Cardiac muscle cell (in vitro differentiated cells and primary cell): ENCODE measurements at regions not wholly inside any gene's neighbourhood (a gene's known extent, or its start where the extent isn't known, plus 50 kb on each side); places are given as distances from the start of the nearest gene placed in this dataset.

Experiments
- DNase-seq, 2 donors: peaks; one replicate each; pipeline versions ENCODE4 v3.0.0 to v3.0.0-alpha.2; 2010 to 2017; ENCODE audit warnings: low read depth in 1 of 2, low spot score in 1 of 2
- H3K27ac ChIP-seq: fragments of 200-600 bp; sonication (generic); 2 replicates; pipeline ENCODE4 v1.5.1; 2016
- H3K27me3 ChIP-seq: fragments of 200-600 bp; sonication (generic); 2 replicates; pipeline ENCODE4 v1.6.0; 2016; ENCODE audit warnings: control low read depth
- H3K36me3 ChIP-seq: fragments of 200-600 bp; sonication (generic); 2 replicates; pipeline ENCODE4 v1.5.1; 2016; ENCODE audit warnings: control low read depth
- H3K4me1 ChIP-seq: fragments of 200-600 bp; sonication (generic); 2 replicates; pipeline ENCODE4 v1.8.1; 2017; ENCODE audit warnings: low read depth, mild to moderate bottlenecking, mixed run types
- H3K4me3 ChIP-seq: fragments of 200-600 bp; sonication (generic); 2 replicates; pipeline ENCODE4 v1.5.1; 2016; ENCODE audit warnings: mild to moderate bottlenecking
- H3K9me3 ChIP-seq: fragments of 200-600 bp; sonication (generic); 2 replicates; pipeline ENCODE4 v1.5.1; 2017; ENCODE audit warnings: low read depth, mild to moderate bottlenecking, control low read depth
- CTCF ChIP-seq: IDR thresholded peaks from 2 replicates; pipeline ENCODE4 v1.5.1; 2012; ENCODE audit warnings: low read depth, mild to moderate bottlenecking, low read length

GRCh38 chr1:30038134-30039025, 685.0 kb downstream of the MATN1 start:
- no peaks in the 10 kb centered on the region for H3K4me1 ChIP-seq
- no peaks in the 10 kb centered on the region for H3K36me3 ChIP-seq
- H3K9me3 ChIP-seq, result no peaks in the 10 kb centered on the region
- H3K4me3 ChIP-seq, result no peak overlapping the region
- H3K27ac ChIP-seq, result no peak overlapping the region
- no peaks in the 10 kb centered on the region for H3K27me3 ChIP-seq
- no peak for DNase-seq
- no peak for TF ChIP-seq CTCF

GRCh38 chr1:30037251-30038118, 685.9 kb downstream of the MATN1 start:
- no peak for TF ChIP-seq CTCF
- H3K36me3 ChIP-seq, result no peaks in the 10 kb centered on the region
- no peak for DNase-seq

GRCh38 chr1:30036666-30037065, 686.7 kb downstream of the MATN1 start:
- no peaks in the 10 kb centered on the region for H3K4me1 ChIP-seq
- no peaks in the 10 kb centered on the region for H3K9me3 ChIP-seq
- H3K36me3 ChIP-seq, result no peaks in the 10 kb centered on the region
- no peak for TF ChIP-seq CTCF
- no peak for DNase-seq
- H3K27ac ChIP-seq, result no peak overlapping the region
- H3K27me3 ChIP-seq, result no peaks in the 10 kb centered on the region
- H3K4me3 ChIP-seq, result no peak overlapping the region

More at GRCh38 chr1:30037251-30038118, 685.9 kb downstream of the MATN1 start:
- no peak overlapping the region for H3K27ac ChIP-seq
- no peak overlapping the region for H3K4me3 ChIP-seq
- no peaks in the 10 kb centered on the region for H3K4me1 ChIP-seq
- H3K9me3 ChIP-seq, result no peaks in the 10 kb centered on the region
- H3K27me3 ChIP-seq, result no peaks in the 10 kb centered on the region

DNA sequence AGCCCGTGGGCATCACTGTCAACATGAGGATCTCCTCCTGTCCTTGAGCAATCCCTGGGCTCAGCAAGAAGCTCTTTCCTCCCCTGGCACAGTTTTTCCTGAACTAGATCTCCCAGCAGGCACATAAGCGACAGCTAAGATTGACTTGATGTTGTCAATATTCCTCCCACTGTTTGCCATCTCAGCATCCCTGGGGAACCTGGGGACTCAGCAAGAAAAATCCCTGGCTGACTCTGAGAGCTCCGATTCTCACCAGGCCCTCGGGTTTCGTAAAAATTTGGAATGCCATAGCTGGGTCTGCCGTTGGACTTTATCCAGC, 687.2 kb downstream of the MATN1 start:
- H3K4me3 ChIP-seq, result no peak overlapping the region
- H3K9me3 ChIP-seq, result no peaks in the 10 kb centered on the region
- H3K36me3 ChIP-seq, result no peaks in the 10 kb centered on the region
- no peaks in the 10 kb centered on the region for H3K4me1 ChIP-seq
- no peak for TF ChIP-seq CTCF
- H3K27ac ChIP-seq, result no peak overlapping the region
- no peak for DNase-seq
- no peaks in the 10 kb centered on the region for H3K27me3 ChIP-seq

DNA sequence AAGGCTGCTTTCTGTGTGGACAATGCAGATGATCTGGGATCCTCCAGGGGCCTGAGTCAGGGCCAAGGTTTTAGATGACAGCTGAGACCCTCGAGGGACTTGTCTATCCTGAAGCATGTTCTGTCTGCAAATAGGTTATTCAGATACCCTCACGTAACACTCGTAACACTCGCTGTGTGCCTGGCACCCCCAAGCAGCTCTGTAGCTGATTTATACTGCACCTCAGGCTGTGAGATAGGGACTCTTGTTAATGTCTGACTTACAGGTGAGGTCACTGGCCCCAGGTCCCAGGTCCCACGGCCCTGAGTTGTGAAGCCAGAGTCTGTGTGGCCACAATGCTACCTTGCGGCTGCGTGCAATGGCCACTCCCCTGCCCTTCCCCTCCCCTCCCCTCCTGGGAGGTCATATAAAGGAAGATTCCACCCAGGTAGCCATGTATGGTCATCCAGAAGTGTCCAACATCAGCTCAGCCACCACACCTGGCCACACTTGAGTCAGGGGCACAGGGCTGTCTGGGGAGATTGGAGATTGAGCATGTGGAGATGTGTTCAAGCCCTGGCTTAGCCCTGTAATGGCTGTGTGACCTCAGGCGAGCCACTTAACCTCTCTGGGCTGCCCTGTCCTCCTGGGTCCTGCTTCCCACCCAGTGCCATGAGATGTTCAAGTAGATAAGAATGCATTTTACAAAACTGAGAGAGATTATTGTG, 687.7 kb downstream of the MATN1 start:
- no peak for DNase-seq
- H3K4me1 ChIP-seq, result no peaks in the 10 kb centered on the region

More for the DNA sequence above, 687.7 kb downstream of the MATN1 start:
- H3K27ac ChIP-seq, result no peak overlapping the region
- no peak for TF ChIP-seq CTCF
- no peak overlapping the region for H3K4me3 ChIP-seq
- H3K27me3 ChIP-seq, result no peaks in the 10 kb centered on the region
- H3K36me3 ChIP-seq, result no peaks in the 10 kb centered on the region
- H3K9me3 ChIP-seq, result no peaks in the 10 kb centered on the region
